Nephron (organoid): ENCODE measurements at regions not wholly inside any gene's neighbourhood (a gene's known extent, or its start where the extent isn't known, plus 50 kb on each side); places are given as distances from the start of the nearest gene placed in this dataset.

Experiments
- H3K27ac Mint-ChIP-seq, 3 experiments: 2 replicates each; pipeline ENCODE4 v1.8.0; 2020; ENCODE audit warnings: mixed read lengths in 3 of 3, mild to moderate bottlenecking in 2 of 3, moderate library complexity in 1 of 3
- H3K27me3 Mint-ChIP-seq: 2 replicates; pipeline ENCODE4 v1.8.0; 2021; ENCODE audit warnings: low read depth, mild to moderate bottlenecking, moderate library complexity, mixed read lengths
- H3K36me3 Mint-ChIP-seq: 2 replicates; pipeline ENCODE4 v1.8.0; 2020; ENCODE audit warnings: low read depth, mixed read lengths
- H3K4me1 Mint-ChIP-seq: 2 replicates; pipeline ENCODE4 v1.8.0; 2020; ENCODE audit warnings: mixed read lengths
- H3K4me3 Mint-ChIP-seq, 3 experiments: 2 replicates each; pipeline ENCODE4 v1.8.0; 2020; ENCODE audit warnings: mild to moderate bottlenecking in 3 of 3, mixed read lengths in 3 of 3, moderate library complexity in 2 of 3
- H3K9me3 Mint-ChIP-seq: 2 replicates; pipeline ENCODE4 v1.8.0; 2020; ENCODE audit warnings: mixed read lengths
- TF ChIP-seq, protein P1 (sequence below), 3 experiments: fragments of 200-600 bp; sonication (generic); IDR thresholded peaks; one replicate each; pipeline ENCODE4 v1.5.0; 2021; ENCODE audit warnings: antibody characterized with exemption in 3 of 3; ENCODE audit not compliant: unreplicated experiment in 3 of 3

DNA sequence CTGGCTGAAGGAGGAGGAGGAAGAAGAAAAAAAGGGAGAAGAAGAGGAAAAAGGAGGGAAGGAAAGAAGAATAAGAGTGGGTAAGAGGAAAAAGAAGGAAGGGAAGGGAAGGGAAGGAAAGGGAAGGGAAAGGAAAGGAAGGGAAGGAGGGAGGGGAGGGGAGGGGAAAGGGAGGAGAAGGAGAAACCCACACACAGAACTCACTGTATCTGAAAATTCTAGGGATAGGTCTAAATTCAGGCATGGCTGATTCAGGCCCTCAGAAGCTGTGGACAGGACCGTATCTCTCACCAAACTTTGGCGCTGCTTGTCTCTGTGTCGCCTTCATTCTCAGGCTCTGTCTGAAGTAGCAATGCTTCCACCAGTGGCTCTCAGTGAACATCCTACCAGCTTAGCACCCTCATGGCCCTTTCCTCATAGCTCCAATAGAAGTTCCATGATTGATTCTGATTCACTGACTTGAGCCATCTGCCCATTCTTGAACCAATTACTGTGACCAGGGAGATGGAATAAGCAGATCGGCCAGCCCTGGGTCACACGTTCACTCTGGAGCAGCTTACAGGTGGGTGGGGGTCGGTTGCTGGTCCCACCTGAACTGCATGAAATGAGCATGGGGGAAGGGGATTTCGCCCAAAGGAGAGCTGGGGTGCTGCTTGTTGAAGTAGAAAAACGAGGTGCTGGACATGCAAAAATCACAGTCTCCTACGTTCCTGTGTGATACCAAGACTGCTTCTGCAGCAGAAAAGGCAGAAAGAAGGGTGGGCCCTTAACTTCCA, 59.7 kb downstream of the TTC32 start:
- Mint-ChIP-seq H3K27me3 (peaks cover 11% of the 10 kb centered on the region), H3K27ac (peak overlapping the region in 1 of 3 experiments; percentile 14), H3K36me3 (no peaks in the 10 kb centered on the region)

DNA sequence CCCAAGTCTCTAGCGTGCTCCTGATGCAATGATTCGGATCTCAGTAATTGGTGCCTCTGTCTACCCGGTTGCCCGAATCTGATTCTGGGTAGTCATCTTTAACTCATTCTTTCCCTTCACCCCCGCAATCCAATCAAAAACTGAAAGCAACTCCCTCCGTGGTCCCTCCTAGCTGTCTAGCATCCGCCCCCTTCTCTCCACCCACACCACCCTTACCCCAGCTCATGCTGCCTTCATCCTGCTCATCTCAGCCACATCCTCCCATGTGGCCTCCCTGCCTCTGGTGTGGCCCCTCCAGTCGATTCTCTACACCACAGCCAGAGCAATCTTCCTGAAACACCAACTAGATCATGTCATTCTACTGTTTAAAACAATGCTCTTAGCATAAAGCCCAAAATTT, 62.3 kb downstream of the TTC32 start:
- Mint-ChIP-seq H3K9me3 (peaks cover 2% of the 10 kb centered on the region), H3K27me3 (peaks cover 11% of the 10 kb centered on the region)

More for the DNA sequence above, 59.7 kb downstream of the TTC32 start:
- TF ChIP-seq, protein P1, sequence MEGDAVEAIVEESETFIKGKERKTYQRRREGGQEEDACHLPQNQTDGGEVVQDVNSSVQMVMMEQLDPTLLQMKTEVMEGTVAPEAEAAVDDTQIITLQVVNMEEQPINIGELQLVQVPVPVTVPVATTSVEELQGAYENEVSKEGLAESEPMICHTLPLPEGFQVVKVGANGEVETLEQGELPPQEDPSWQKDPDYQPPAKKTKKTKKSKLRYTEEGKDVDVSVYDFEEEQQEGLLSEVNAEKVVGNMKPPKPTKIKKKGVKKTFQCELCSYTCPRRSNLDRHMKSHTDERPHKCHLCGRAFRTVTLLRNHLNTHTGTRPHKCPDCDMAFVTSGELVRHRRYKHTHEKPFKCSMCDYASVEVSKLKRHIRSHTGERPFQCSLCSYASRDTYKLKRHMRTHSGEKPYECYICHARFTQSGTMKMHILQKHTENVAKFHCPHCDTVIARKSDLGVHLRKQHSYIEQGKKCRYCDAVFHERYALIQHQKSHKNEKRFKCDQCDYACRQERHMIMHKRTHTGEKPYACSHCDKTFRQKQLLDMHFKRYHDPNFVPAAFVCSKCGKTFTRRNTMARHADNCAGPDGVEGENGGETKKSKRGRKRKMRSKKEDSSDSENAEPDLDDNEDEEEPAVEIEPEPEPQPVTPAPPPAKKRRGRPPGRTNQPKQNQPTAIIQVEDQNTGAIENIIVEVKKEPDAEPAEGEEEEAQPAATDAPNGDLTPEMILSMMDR (IDR thresholded peaks at IDR 0.05; ENCODE audit: unreplicated experiment in 3 of 3): no peak
- Mint-ChIP-seq H3K4me3 (no peak overlapping the region), H3K9me3 (peaks cover 2% of the 10 kb centered on the region), H3K4me1 (no peaks in the 10 kb centered on the region)

DNA sequence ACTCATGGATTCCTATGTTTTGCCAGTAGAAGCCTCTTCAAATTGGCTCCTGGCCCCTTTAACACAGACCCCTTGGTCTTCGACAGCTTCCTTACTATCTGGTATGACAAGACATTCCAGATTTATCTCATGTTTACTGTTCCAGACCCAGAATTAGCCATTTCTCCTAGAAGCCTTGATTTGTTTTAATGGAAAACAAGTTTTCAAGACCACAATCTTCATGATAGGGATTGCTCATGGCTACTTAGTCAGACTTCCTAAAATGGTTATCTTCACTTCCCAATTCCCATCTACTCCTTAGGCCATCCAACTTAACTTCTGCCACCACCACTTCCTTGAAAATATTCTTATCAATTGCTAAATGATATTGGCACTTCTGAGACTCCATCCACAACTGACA, 63.2 kb downstream of the TTC32 start:
- no peak overlapping the region for H3K4me3 Mint-ChIP-seq
- peaks cover 11% of the 10 kb centered on the region for H3K27me3 Mint-ChIP-seq
- TF ChIP-seq, protein P1 (IDR thresholded peaks at IDR 0.05; ENCODE audit: unreplicated experiment in 3 of 3): no peak
- H3K4me1 Mint-ChIP-seq: no peaks in the 10 kb centered on the region
- H3K9me3 Mint-ChIP-seq: peaks cover 2% of the 10 kb centered on the region
- H3K27ac Mint-ChIP-seq: no peak overlapping the region
- no peaks in the 10 kb centered on the region for H3K36me3 Mint-ChIP-seq

More for the DNA sequence above, 62.3 kb downstream of the TTC32 start:
- TF ChIP-seq, protein P1 (IDR thresholded peaks at IDR 0.05; ENCODE audit: unreplicated experiment in 3 of 3): no peak
- Mint-ChIP-seq H3K4me1 (no peaks in the 10 kb centered on the region), H3K4me3 (no peak overlapping the region), H3K36me3 (no peaks in the 10 kb centered on the region), H3K27ac (no peak overlapping the region)

DNA sequence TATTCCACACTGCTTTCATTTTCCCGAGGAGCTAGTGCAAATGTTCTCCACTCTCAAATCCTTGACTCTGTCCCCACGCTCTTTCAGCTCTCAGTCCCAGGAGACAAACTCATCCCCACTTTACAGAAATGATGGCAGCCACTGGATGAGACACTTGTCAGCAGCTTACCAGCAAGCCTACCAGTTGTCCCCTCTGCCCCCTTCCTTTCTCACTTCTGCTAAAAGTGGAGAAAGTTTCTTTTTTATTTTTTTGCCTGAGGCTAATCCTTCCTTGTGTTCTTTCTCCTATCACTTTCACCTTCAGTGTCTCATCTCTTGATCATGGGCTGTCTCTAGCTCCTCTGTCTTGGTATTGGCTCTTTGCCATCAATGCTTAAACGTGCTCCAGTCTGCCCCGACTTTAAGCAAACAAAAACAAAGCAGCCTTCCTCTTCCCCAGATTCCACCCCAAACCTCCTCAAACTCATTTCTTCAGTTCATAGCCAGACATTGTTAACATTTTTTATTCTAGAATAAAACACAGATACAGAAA, 64.5 kb downstream of the TTC32 start:
- H3K9me3 Mint-ChIP-seq: peaks cover 2% of the 10 kb centered on the region
- no peak overlapping the region for H3K4me3 Mint-ChIP-seq
- H3K27ac Mint-ChIP-seq: no peak overlapping the region
- H3K36me3 Mint-ChIP-seq: no peaks in the 10 kb centered on the region
- no peaks in the 10 kb centered on the region for H3K4me1 Mint-ChIP-seq
- H3K27me3 Mint-ChIP-seq: peaks cover 11% of the 10 kb centered on the region
- TF ChIP-seq, protein P1 (IDR thresholded peaks at IDR 0.05; ENCODE audit: unreplicated experiment in 3 of 3): no peak

DNA sequence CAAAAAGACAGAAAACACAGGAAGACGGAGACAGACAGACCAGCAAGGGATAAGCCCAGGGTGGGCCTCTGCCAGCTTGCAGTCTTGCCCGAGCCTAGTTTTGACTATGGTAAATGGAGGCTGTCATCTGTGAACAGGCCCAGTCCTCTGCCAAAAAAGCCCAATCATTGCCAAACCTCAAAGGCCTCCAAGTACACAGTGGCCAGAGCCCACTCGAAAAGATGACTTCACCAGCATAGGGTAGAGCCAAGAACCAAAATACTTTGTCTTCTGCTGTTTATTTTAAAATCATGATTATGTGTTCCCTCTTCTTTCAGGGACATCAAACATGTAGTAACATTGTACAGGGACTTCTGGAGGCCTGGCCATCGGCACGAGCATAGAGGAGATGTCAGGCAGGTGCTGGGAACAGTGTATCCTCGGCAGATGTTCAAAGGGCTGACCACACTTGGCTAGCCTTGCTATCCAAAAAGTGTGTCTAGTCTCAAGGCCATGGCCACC, 66.0 kb downstream of the TTC32 start:
- TF ChIP-seq, protein P1 (IDR thresholded peaks at IDR 0.05; ENCODE audit: unreplicated experiment in 3 of 3): no peak
- Mint-ChIP-seq H3K36me3 (no peaks in the 10 kb centered on the region), H3K27ac (no peak overlapping the region), H3K4me1 (no peaks in the 10 kb centered on the region), H3K9me3 (peaks cover under 1% of the 10 kb centered on the region), H3K4me3 (no peak overlapping the region), H3K27me3 (peaks cover 11% of the 10 kb centered on the region)
